Cardiac muscle cell (in vitro differentiated cells and primary cell): ENCODE measurements at regions not wholly inside any gene's neighbourhood (a gene's known extent, or its start where the extent isn't known, plus 50 kb on each side); places are given as distances from the start of the nearest gene placed in this dataset.
"Not testable (repeated sequence)": the region's sequence is repeated elsewhere in the genome, so short reads cannot be mapped to it uniquely, and the experiment has no call there.

Experiments
- DNase-seq, 2 donors: peaks; one replicate each; pipeline versions ENCODE4 v3.0.0 to v3.0.0-alpha.2; 2010 to 2017; ENCODE audit warnings: low read depth in 1 of 2, low spot score in 1 of 2
- H3K27ac ChIP-seq: fragments of 200-600 bp; sonication (generic); 2 replicates; pipeline ENCODE4 v1.5.1; 2016
- H3K27me3 ChIP-seq: fragments of 200-600 bp; sonication (generic); 2 replicates; pipeline ENCODE4 v1.6.0; 2016; ENCODE audit warnings: control low read depth
- H3K36me3 ChIP-seq: fragments of 200-600 bp; sonication (generic); 2 replicates; pipeline ENCODE4 v1.5.1; 2016; ENCODE audit warnings: control low read depth
- H3K4me1 ChIP-seq: fragments of 200-600 bp; sonication (generic); 2 replicates; pipeline ENCODE4 v1.8.1; 2017; ENCODE audit warnings: low read depth, mild to moderate bottlenecking, mixed run types
- H3K4me3 ChIP-seq: fragments of 200-600 bp; sonication (generic); 2 replicates; pipeline ENCODE4 v1.5.1; 2016; ENCODE audit warnings: mild to moderate bottlenecking
- H3K9me3 ChIP-seq: fragments of 200-600 bp; sonication (generic); 2 replicates; pipeline ENCODE4 v1.5.1; 2017; ENCODE audit warnings: low read depth, mild to moderate bottlenecking, control low read depth
- CTCF ChIP-seq: IDR thresholded peaks from 2 replicates; pipeline ENCODE4 v1.5.1; 2012; ENCODE audit warnings: low read depth, mild to moderate bottlenecking, low read length

- H3K9me3 ChIP-seq = no peaks in the 10 kb centered on the region
- H3K4me1 ChIP-seq = no peaks in the 10 kb centered on the region
- H3K4me3 ChIP-seq = no peak overlapping the region
- TF ChIP-seq CTCF = no peak
- no peaks in the 10 kb centered on the region for H3K36me3 ChIP-seq
- H3K27ac ChIP-seq = no peak overlapping the region
- H3K27me3 ChIP-seq = no peaks in the 10 kb centered on the region
- DNase-seq = no peak
Measured at GRCh38 chr4:169330095-169330494, 59.3 kb upstream of the SH3RF1 start.

GRCh38 chr4:169327951-169328350, 57.2 kb upstream of the SH3RF1 start:
- no peaks in the 10 kb centered on the region for H3K27me3 ChIP-seq
- H3K9me3 ChIP-seq = no peaks in the 10 kb centered on the region
- no peak for DNase-seq
- H3K4me3 ChIP-seq = no peak overlapping the region
- H3K36me3 ChIP-seq = no peaks in the 10 kb centered on the region
- H3K4me1 ChIP-seq = no peaks in the 10 kb centered on the region
- TF ChIP-seq CTCF = no peak
- no peak overlapping the region for H3K27ac ChIP-seq

GRCh38 chr4:169323925-169324324, 53.2 kb upstream of the SH3RF1 start:
- DNase-seq, H3K27me3 ChIP-seq, H3K4me1 ChIP-seq, H3K4me3 ChIP-seq, H3K27ac ChIP-seq, H3K36me3 ChIP-seq, H3K9me3 ChIP-seq: not testable (repeated sequence)

GRCh38 chr4:169322833-169323232, 52.1 kb upstream of the SH3RF1 start:
- H3K4me3 ChIP-seq, H3K27me3 ChIP-seq, DNase-seq, H3K9me3 ChIP-seq, H3K27ac ChIP-seq, H3K4me1 ChIP-seq, H3K36me3 ChIP-seq: not testable (repeated sequence)
